GM19239 (cell line): ENCODE measurements at regions not wholly inside any gene's neighbourhood (a gene's known extent, or its start where the extent isn't known, plus 50 kb on each side); places are given as distances from the start of the nearest gene placed in this dataset.

Experiments
- DNase-seq: peaks from one replicate; pipeline ENCODE4 v3.0.0; 2011; ENCODE audit warnings: low spot score; ENCODE audit not compliant: insufficient read length
- FAIRE-seq: peaks from 2 replicates; lab custom pipeline; 2011; peaks lifted over from hg19 to GRCh38; lab: Jason Lieb, UNC

DNA sequence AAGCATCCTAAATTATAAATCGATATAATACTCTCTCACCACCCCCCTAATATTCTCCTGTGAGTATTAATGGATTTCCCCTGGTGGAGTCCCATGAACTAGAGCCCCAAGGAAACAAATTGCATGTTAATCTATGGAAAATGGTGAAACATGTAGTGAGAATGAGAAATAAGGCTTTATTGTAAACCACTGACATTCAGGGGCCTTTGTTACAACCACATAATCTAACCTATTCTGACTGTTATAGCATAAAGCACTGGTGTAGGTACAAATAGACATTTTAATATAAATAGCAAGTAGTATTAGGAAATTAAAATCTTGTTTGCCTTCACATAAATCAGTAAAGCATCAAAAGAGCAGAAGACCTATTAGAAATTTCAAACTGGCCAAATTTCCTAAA is 65.3 kb upstream of the TLK1 start:
- DNase-seq: no peak
- FAIRE-seq: no peak

DNA sequence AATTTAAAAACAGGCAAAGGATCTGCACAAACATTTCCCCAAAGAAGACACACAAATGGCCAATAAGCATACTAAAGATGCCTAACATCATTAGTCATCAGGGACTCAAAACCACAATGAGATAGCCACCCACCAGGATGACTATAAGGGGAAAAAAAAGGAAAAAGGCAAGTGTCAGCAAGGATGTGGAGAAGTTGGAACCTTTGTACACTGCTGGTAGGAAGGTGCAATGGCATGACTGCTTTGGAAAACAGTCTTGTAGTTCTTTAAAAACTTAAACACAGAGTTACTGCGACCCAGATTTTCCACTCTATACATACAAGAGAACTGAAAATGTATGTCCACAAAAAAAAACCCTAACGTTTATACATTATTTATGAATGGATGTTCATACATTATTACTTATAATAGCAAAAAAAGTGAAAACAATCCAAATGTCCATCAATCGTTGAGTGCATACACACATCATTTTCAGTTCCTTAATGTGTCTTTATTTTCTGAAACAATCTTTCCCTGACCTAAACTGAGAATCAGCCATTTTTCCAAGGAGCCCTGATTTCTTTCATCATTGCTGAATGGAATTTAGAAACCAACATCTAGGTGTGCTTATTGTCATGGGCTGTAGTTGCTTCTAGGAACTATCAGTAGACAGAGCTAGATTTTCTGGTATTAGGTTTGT is 64.7 kb upstream of the TLK1 start:
- FAIRE-seq: peak; percentile 48

DNA sequence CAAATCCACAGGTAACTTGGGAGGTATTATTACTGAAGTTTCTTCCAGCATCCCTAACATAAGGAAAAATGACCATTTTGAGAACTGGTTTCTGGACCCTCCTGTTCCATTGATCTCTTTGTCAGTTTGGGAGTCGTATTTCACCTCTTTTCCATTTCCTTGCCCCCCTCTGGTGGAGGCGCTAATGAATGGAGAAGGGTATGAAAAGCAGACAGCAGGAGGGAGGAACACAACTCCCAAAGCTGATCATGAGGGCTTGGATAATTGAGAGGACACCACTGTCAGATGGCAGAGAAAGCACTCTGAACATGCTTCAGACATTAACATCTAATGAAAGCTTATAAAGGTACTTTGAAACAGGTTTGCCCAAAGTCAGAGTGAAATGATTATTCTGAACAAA is 56.6 kb upstream of the TLK1 start:
- no peak for DNase-seq
- FAIRE-seq: no peak

More for the DNA sequence above, 64.7 kb upstream of the TLK1 start:
- no peak for DNase-seq

DNA sequence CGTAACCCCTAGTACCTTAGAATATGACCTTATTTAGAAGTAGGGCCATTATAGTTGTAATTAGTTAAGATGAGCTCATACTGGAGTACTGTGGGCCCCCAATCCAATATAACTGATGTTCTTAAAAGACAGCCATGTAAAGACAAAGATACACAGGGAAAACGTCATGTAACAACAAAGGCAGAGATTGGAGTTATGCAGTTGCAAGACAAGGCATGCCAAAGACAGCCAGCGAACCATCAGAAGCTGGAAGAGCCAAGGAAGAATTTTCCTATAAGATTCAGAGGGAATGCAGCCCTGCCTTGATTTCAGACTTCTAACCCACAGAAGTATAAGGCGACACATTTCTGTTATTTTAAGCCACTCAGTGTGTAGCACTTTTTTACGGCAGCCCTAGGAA is 55.9 kb upstream of the TLK1 start:
- DNase-seq (no peak), FAIRE-seq (no peak)

DNA sequence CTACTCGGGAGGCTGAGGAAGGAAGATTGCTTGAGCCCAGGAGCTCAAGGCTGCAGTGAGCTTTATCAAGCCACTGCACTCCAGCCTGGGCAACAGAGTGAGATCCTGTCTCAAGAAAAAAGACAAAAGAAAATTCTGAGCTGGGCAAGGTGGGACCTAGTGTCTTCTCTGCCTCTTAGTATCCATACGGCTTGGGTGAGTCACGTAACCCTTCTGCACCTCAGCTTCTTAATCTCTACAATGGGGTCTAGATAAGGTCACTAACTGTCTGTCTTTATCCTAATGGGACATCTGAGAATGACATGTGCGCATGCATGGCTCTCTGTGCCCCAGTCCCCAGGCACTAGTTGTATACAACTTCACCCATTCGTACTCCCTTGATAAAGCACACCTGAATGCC is 53.4 kb upstream of the TLK1 start:
- no peak for DNase-seq
- no peak for FAIRE-seq

DNA sequence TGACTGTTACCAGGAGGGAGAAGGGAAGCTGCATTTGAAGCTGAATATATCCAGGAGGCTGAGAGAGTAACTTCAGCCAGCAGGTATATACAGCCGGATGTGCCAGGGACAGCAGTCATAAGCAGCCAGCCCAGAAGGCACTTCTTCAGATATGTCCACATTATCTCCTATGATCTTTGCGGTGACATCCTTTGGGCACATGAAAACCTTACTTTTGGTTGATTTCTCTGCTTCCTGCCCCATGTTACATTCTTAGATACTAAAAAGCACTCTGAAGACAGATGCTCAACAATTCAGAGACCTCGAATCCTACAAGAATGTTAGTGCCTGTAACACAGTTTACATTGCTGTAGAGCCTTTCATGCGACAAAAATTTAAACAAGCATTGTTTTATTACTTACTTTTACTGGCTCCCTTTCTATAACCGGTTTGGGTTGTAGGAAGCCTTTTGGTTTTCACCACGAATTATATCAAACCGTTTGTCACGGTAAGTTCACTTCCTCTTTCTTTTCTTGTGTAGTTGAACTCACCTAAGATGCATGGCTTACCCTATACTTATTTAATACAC is 50.3 kb upstream of the TLK1 start:
- DNase-seq: peak; percentile 23
- peak; percentile 75 for FAIRE-seq
